ENCODE measurements at regions not wholly inside any gene's neighbourhood (a gene's known extent, or its start where the extent isn't known, plus 50 kb on each side); places are given as distances from the start of the nearest gene placed in this dataset.

DNA sequence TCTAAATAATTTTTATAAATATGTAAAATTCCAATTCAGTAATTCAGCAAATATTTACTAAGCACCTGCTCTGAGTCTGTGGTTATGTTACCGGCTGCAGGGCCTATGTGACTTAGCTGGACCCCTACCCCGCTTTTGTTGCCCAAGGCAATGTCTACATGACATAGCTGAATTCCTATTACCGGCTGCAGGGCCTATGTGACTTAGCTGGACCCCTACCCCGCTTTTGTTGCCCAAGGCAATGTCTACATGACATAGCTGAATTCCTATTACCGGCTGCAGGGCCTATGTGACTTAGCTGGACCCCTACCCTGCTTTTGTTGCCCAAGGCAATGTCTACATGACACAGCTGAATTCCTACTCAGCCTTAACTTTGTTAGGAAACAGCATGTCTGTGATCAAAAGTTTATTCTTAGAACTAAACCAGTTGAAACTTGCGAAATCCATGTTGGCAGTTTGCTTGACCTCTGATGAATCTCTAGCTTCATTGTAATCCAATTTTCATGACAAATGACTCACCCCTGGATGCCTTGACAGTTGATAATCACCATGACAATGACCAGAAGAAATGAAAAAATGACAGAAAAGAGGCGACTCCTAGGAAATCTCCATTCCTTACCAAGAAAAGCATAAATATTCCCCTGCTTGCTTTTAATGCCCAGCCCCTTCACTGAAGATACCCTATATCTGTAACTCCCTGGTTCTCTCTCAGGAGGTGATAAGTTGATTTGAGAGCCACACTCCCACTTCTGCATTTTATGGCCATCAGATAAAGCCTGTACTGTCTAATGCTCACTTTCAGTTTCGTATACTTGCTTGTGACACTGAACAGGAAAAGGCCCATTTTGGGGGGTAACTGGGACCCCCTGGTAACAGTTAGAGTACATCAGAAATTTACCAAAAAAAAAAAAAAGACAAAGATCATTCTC, 148.4 kb upstream of the SYT10 start:
- no peak for TF ChIP-seq CTCF (IDR thresholded peaks at IDR 0.05; ENCODE audit: control extremely low read depth, extremely low read depth, low read depth, missing control alignments)
- no peak for DNase-seq (ENCODE audit: extremely low spot score)
- CTCF ChIA-PET, result interaction anchor here (0.8 to 1.1 kb wide), 3 partner anchors 9 to 52 kb away, joined by 3 read pairs; no protein-coding TSS in a partner anchor
- POLR2A ChIA-PET, result no interaction called here

DNA sequence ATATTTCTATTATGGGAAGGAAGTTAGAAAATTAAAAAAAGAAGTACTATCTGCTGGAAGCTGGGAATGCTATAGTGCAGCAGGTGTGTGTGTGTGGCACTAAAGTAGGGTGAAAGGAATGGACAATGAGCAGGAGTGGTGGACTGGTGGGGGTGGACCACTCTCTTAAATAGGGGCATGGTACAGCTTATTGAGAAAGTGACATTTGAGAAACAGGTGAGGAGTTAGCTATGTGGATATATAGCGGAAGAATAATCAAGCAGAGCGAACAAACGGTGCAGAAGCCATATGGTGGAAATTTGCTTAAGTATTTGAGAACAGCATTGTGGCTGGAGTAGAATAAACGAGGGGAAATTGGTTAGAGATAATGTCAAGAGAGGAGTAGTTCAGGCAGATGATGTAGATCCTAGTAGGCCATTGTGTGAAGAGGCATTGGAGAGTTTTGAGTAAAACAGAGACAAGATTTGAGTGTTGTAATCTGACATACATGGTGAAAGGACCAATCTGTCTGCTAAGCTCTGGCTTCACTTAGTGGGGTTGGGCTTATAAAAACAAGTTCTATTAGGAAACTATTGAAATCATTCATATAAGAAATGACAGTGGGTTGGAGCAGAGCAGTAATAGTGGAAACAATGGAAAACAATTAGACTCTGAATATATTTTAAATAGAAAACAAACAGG, 149.2 kb upstream of the SYT10 start:
- ChIA-PET CTCF (interaction anchor here (0.9 to 1.1 kb wide), 2 partner anchors 8 to 30 kb away, joined by 3 read pairs; no protein-coding TSS in a partner anchor), POLR2A (no interaction called here)
- DNase-seq (ENCODE audit: extremely low spot score), result no peak
- TF ChIP-seq CTCF (IDR thresholded peaks at IDR 0.05; ENCODE audit: control extremely low read depth, extremely low read depth, low read depth, missing control alignments), result no peak

GRCh38 chr12:33589576-33590114, 150.0 kb upstream of the SYT10 start:
- TF ChIP-seq CTCF (IDR thresholded peaks at IDR 0.05; ENCODE audit: control extremely low read depth, extremely low read depth, low read depth, missing control alignments), result no peak
- POLR2A ChIA-PET, result no interaction called here
- CTCF ChIA-PET, result no interaction called here
- DNase-seq (ENCODE audit: extremely low spot score), result no peak

DNA sequence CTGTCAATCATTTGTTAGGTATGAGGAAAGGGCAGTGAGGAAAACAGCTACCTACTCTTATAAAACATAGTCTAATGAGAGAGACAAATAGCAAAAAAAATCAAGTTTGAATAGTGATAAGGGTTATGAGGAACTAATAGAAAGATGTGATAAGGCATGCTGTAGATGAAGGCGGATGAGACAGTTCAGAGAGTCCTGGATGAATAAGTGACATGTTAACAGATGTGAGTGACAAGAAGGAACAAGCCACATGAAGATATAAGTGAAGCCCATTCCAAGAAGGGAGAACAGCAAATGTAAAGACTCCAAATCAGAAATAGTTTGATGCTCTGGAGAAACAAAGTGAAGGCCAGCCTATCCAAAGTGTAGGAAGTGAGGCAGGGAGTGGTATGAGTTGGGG, 154.1 kb upstream of the SYT10 start:
- no peak for DNase-seq (ENCODE audit: extremely low spot score)

GRCh38 chr12:33596061-33596460, 156.4 kb upstream of the SYT10 start:
- TF ChIP-seq CTCF (IDR thresholded peaks at IDR 0.05; ENCODE audit: control extremely low read depth, extremely low read depth, low read depth, missing control alignments), result no peak
- ChIA-PET CTCF (interaction anchor here (1.0 kb wide), 1 partner anchor 8 kb away, joined by 3 read pairs; no protein-coding TSS in a partner anchor), POLR2A (no interaction called here)
- DNase-seq (ENCODE audit: extremely low spot score), result no peak

More for the DNA sequence above, 154.1 kb upstream of the SYT10 start:
- ChIA-PET CTCF (no interaction called here), POLR2A (no interaction called here)
- TF ChIP-seq CTCF (IDR thresholded peaks at IDR 0.05; ENCODE audit: control extremely low read depth, extremely low read depth, low read depth, missing control alignments), result no peak

GRCh38 chr12:33596814-33597213, 157.2 kb upstream of the SYT10 start:
- ChIA-PET POLR2A (no interaction called here), CTCF (interaction anchor here (1.0 kb wide), 1 partner anchor 9 kb away, joined by 3 read pairs; no protein-coding TSS in a partner anchor)
- no peak for DNase-seq (ENCODE audit: extremely low spot score)
- TF ChIP-seq CTCF (IDR thresholded peaks at IDR 0.05; ENCODE audit: control extremely low read depth, extremely low read depth, low read depth, missing control alignments), result no peak

Measured in GM10248 (cell line).